Loucy (cell line): ENCODE measurements at regions not wholly inside any gene's neighbourhood (a gene's known extent, or its start where the extent isn't known, plus 50 kb on each side); places are given as distances from the start of the nearest gene placed in this dataset.

ENCODE experiments used
- H2AFZ ChIP-seq: fragments of 200-600 bp; sonication (generic); 2 replicates; pipeline ENCODE4 v1.6.0; 2016; ENCODE audit warnings: antibody characterized with exemption, mild to moderate bottlenecking, low read length, moderate library complexity
- H3F3A ChIP-seq: fragments of 200-600 bp; 2 replicates; pipeline ENCODE4 v1.6.0; 2016; ENCODE audit warnings: antibody characterized with exemption, low read depth, mild to moderate bottlenecking
- H3K27me3 ChIP-seq: fragments of 200-600 bp; sonication (generic); 2 replicates; pipeline ENCODE4 v1.6.1; 2014; ENCODE audit warnings: low read length, mild to moderate bottlenecking; ENCODE audit not compliant: insufficient read depth, poor library complexity, severe bottlenecking
- H3K36me3 ChIP-seq: fragments of 200-600 bp; sonication (generic); 2 replicates; pipeline ENCODE4 v1.6.1; 2016; ENCODE audit warnings: low read length; ENCODE audit not compliant: insufficient read depth
- H3K4me1 ChIP-seq: fragments of 200-600 bp; sonication (generic); 2 replicates; pipeline ENCODE4 v1.5.1; 2014; ENCODE audit warnings: low read length, mild to moderate bottlenecking; ENCODE audit not compliant: insufficient read depth, poor library complexity, severe bottlenecking
- H3K4me2 ChIP-seq: fragments of 200-600 bp; sonication (generic); 2 replicates; pipeline ENCODE4 v1.6.0; 2014; ENCODE audit warnings: antibody characterized with exemption, low read length, low read depth, mild to moderate bottlenecking; ENCODE audit not compliant: poor library complexity, severe bottlenecking
- H3K4me3 ChIP-seq: fragments of 200-600 bp; sonication (generic); 2 replicates; pipeline ENCODE4 v1.5.1; 2014; ENCODE audit warnings: low read length, mild to moderate bottlenecking, mixed read lengths; ENCODE audit not compliant: poor library complexity, severe bottlenecking
- H3K79me2 ChIP-seq: fragments of 200-600 bp; sonication (generic); 2 replicates; pipeline ENCODE4 v1.6.1; 2014; ENCODE audit warnings: low read length; ENCODE audit not compliant: insufficient read depth
- H3K9ac ChIP-seq: fragments of 200-600 bp; sonication (generic); 2 replicates; pipeline ENCODE4 v1.6.0; 2014; ENCODE audit warnings: mild to moderate bottlenecking, low read depth, low read length, moderate library complexity; ENCODE audit not compliant: poor library complexity, severe bottlenecking
- H3K9me2 ChIP-seq: fragments of 200-600 bp; sonication (generic); replicated peaks from 2 replicates; pipeline ENCODE4 v1.6.1; 2016; ENCODE audit warnings: low read depth, low read length, mixed read lengths
- H3K9me3 ChIP-seq: fragments of 200-600 bp; sonication (generic); 2 replicates; pipeline ENCODE4 v1.6.1; 2014; ENCODE audit warnings: mild to moderate bottlenecking, antibody characterized with exemption, low read length, low read depth; ENCODE audit not compliant: insufficient read depth
- H4K20me1 ChIP-seq: fragments of 200-600 bp; sonication (generic); 2 replicates; pipeline ENCODE4 v1.6.0; 2014; ENCODE audit warnings: antibody characterized with exemption, low read length, mild to moderate bottlenecking; ENCODE audit not compliant: insufficient read depth, poor library complexity, severe bottlenecking
- EZH2phosphoT487 ChIP-seq: fragments of 200-600 bp; IDR thresholded peaks from 2 replicates; pipeline ENCODE4 v1.6.1; 2018; ENCODE audit warnings: antibody characterized with exemption, mild to moderate bottlenecking, moderate library complexity, borderline replicate concordance
- TF ChIP-seq, protein P1 (sequence below): fragments of 200-600 bp; sonication (generic); conservative IDR thresholded peaks from 2 replicates; pipeline ENCODE4 v1.5.1; 2014; ENCODE audit warnings: mild to moderate bottlenecking, antibody characterized with exemption, low read length

DNA sequence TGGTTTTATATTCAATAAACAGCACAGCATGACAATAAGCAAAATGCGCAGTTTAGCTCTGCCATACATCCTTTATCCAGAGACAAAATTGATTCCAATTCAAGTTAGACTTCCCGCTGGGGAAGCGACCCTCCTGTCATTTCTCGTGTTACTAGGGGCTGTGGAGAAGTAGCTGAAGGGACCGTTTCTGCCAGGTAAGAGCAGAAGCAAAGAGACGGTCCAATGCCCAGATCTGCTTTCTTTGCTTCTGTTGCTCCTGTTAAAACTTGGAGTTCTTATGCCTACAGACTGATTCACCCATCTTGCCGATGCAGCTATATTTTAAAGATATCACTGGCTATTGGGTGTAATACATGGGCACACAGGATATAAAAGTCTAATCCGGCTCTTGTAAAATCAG is 156.8 kb upstream of the AVPR1A start:
- no peak for TF ChIP-seq EZH2phosphoT487
- Histone ChIP-seq H2AFZ (no peak overlapping the region), H3K27me3 (no peaks in the 10 kb centered on the region), H3K9me2 (no peaks in the 10 kb centered on the region), H3K9ac (no peak overlapping the region), H3F3A (peaks cover 3% of the 10 kb centered on the region), H3K36me3 (no peaks in the 10 kb centered on the region), H3K4me3 (no peak overlapping the region), H3K4me2 (no peak overlapping the region), H3K79me2 (no peaks in the 10 kb centered on the region), H3K4me1 (peaks cover 15% of the 10 kb centered on the region), H4K20me1 (no peaks in the 10 kb centered on the region), H3K9me3 (no peaks in the 10 kb centered on the region)

DNA sequence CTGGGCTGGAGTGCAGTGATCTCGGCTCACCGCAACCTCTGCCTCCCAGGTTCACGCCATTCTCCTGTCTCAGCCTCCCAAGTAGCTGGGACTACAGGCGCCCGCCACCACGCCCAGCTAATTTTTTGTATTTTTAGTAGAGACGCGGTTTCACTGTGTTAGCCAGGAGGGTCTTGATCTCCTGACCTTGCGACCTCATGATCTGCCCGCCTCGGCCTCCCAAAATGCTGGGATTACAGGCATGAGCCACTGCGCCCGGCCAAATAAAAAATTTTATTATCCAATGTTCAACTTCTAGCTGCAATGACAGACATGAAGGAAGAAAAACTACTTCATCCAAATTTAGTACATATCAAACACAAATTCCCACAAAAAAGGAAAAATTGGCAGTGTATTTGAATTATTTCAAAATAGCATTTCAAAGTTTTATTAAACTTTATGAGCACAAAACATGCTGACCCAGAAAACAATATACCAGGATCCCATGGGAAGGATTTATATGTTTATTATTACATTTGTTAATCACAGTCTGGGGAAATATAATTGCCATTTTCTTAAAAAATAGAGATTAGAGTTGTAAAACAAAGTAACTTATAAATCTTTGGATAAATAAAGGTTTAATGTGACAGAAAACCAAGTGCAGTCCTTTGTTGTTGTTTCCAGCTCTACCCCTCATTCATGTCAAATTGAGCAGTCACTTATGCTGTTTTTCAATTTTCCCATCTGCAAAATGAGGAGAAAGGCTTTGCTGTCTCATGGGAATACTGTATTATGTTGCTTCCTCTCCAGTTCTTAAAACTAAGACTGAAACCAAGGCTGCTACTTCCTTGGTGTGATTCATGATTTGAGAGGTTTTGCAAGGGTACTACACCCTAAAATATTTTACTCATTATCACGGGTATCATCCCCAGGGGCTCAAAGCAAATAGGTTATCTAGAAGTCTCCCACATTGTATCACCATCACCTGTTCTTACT is 155.2 kb upstream of the AVPR1A start:
- no peak overlapping the region for H3K4me2 ChIP-seq

DNA sequence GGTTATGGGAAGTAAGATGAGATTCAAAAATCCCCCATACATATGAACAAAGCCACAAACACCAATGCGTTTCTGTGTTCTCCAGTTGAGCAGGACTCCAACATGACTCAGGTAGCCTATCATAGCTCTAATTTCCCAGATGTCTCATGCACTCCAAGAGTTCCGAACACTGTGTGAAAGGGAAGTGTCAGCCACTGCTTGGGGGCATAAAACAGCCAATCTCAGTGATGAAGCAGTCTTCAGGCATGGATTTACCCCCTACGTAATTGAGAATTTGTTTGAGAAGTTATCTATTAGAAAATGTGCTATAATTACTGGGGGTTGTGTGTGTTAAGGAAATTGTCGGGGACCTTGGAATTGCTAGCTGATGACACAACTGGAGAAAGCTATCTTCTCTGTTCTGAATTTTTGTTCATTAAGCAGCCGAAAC is 153.9 kb upstream of the AVPR1A start:
- no peak overlapping the region for H2AFZ ChIP-seq
- no peaks in the 10 kb centered on the region for H3K9me3 ChIP-seq
- no peak for TF ChIP-seq EZH2phosphoT487
- TF ChIP-seq, protein P1, sequence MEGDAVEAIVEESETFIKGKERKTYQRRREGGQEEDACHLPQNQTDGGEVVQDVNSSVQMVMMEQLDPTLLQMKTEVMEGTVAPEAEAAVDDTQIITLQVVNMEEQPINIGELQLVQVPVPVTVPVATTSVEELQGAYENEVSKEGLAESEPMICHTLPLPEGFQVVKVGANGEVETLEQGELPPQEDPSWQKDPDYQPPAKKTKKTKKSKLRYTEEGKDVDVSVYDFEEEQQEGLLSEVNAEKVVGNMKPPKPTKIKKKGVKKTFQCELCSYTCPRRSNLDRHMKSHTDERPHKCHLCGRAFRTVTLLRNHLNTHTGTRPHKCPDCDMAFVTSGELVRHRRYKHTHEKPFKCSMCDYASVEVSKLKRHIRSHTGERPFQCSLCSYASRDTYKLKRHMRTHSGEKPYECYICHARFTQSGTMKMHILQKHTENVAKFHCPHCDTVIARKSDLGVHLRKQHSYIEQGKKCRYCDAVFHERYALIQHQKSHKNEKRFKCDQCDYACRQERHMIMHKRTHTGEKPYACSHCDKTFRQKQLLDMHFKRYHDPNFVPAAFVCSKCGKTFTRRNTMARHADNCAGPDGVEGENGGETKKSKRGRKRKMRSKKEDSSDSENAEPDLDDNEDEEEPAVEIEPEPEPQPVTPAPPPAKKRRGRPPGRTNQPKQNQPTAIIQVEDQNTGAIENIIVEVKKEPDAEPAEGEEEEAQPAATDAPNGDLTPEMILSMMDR: no peak
- H3K27me3 ChIP-seq: peaks cover 17% of the 10 kb centered on the region
- H4K20me1 ChIP-seq: no peaks in the 10 kb centered on the region
- H3K79me2 ChIP-seq: no peaks in the 10 kb centered on the region
- H3F3A ChIP-seq: peaks cover 5% of the 10 kb centered on the region
- H3K4me3 ChIP-seq: no peak overlapping the region
- no peaks in the 10 kb centered on the region for H3K9me2 ChIP-seq
- H3K9ac ChIP-seq: no peak overlapping the region
- H3K36me3 ChIP-seq: no peaks in the 10 kb centered on the region
- no peak overlapping the region for H3K4me2 ChIP-seq
- H3K4me1 ChIP-seq: peaks cover 26% of the 10 kb centered on the region

More for the DNA sequence above, 155.2 kb upstream of the AVPR1A start:
- TF ChIP-seq EZH2phosphoT487: no peak
- TF ChIP-seq, protein P1: no peak
- Histone ChIP-seq H3K9me2 (no peaks in the 10 kb centered on the region), H3K9me3 (no peaks in the 10 kb centered on the region), H3K36me3 (no peaks in the 10 kb centered on the region), H3K4me3 (no peak overlapping the region), H3K27me3 (peaks cover 4% of the 10 kb centered on the region), H3K79me2 (no peaks in the 10 kb centered on the region), H4K20me1 (no peaks in the 10 kb centered on the region), H3K9ac (no peak overlapping the region), H3F3A (peaks cover 5% of the 10 kb centered on the region), H3K4me1 (peaks cover 26% of the 10 kb centered on the region), H2AFZ (no peak overlapping the region)
